Spleen (tissue), 11 donors: ENCODE measurements at regions not wholly inside any gene's neighbourhood (a gene's known extent, or its start where the extent isn't known, plus 50 kb on each side); places are given as distances from the start of the nearest gene placed in this dataset.
"Not testable (repeated sequence)": the region's sequence is repeated elsewhere in the genome, so short reads cannot be mapped to it uniquely, and the experiment has no call there.

Experiments
- DNase-seq: peaks from one replicate; pipeline ENCODE4 v3.0.0-alpha.2; 2020
- H3K27ac ChIP-seq, 8 donors: fragments of 200-600 bp; sonication (generic) in 7 of 8; 1 replicate in 4 of 8; 2 replicates in 4 of 8; pipeline versions ENCODE4 v1.5.0 to v1.8.0; 2016 to 2021; ENCODE audit warnings: inconsistent platforms in 4 of 8, mild to moderate bottlenecking in 4 of 8, moderate library complexity in 1 of 8
- H3K27me3 ChIP-seq, 7 donors: fragments of 200-600 bp; sonication (generic) in 6 of 7; replicated peaks in 1 of 7; 1 replicate in 4 of 7; 2 replicates in 3 of 7; pipeline versions ENCODE4 v1.5.0 to v1.8.0; 2016 to 2021; ENCODE audit warnings: inconsistent platforms in 3 of 7, mild to moderate bottlenecking in 1 of 7
- H3K36me3 ChIP-seq, 6 donors: fragments of 200-600 bp; sonication (generic) in 5 of 6; 1 replicate in 4 of 6; 2 replicates in 2 of 6; pipeline versions ENCODE4 v1.5.0 to v1.8.0; 2016 to 2021; ENCODE audit warnings: inconsistent platforms in 2 of 6
- H3K4me1 ChIP-seq, 6 donors: fragments of 200-600 bp; sonication (generic) in 5 of 6; 1 replicate in 3 of 6; 2 replicates in 3 of 6; pipeline versions ENCODE4 v1.5.0 to v1.8.0; 2016 to 2021; ENCODE audit warnings: inconsistent platforms in 3 of 6
- H3K4me3 ChIP-seq, 8 donors: fragments of 200-600 bp; sonication (generic) in 7 of 8; 1 replicate in 4 of 8; 2 replicates in 4 of 8; pipeline versions ENCODE4 v1.5.0 to v1.8.0; 2016 to 2021; ENCODE audit warnings: inconsistent platforms in 4 of 8, mild to moderate bottlenecking in 4 of 8, moderate library complexity in 2 of 8
- H3K9me3 ChIP-seq, 8 donors: fragments of 200-600 bp; sonication (generic) in 7 of 8; 1 replicate in 4 of 8; 2 replicates in 4 of 8; pipeline versions ENCODE4 v1.5.0 to v1.8.0; 2016 to 2021; ENCODE audit warnings: inconsistent platforms in 4 of 8
- POLR2A ChIP-seq, 3 donors: fragments of 450-650 bp; IDR thresholded peaks; one replicate each; pipeline ENCODE4 v1.5.1; 2017; ENCODE audit warnings: antibody characterized with exemption in 3 of 3, mild to moderate bottlenecking in 1 of 3
- POLR2AphosphoS5 ChIP-seq, 3 donors: sonication (generic); formaldehyde crosslinking; IDR thresholded peaks; one replicate each; pipeline ENCODE4 v1.5.1; 2017; ENCODE audit warnings: antibody characterized with exemption in 3 of 3
- WGBS, 5 donors: extraction: QIAGEN DNeasy Blood & Tissue Kit in 3 of 5; methylation state at CpG; one replicate each; pipeline versions ENCODE4 v1.1.5 to v1.1.7; 2013 to 2018; 5-methylcytosine and 5-hydroxymethylcytosine counted together
- intact Hi-C: fragments of 100-400 bp; cut with DNase I; formaldehyde crosslinking; loops from one replicate; pipeline ENCODE4 v1.15.0; 2023; ENCODE audit warnings: low total_unique reads
- TF ChIP-seq, protein P1 (sequence below), 11 experiments: fragments of 200-600 bp in 7 of 11; fragments of 450-650 bp in 4 of 11; sonication (generic) in 4 of 11; IDR thresholded peaks in 8 of 11; conservative IDR thresholded peaks in 3 of 11; 1 replicate in 7 of 11; 2 replicates in 4 of 11; pipeline versions ENCODE4 v1.4.0 to v1.8.0; 2016 to 2021; ENCODE audit warnings: antibody characterized with exemption in 11 of 11, inconsistent platforms in 4 of 11, mild to moderate bottlenecking in 1 of 11
- donor health status: healthy with polysubstance abuse.
- donor health status: DM: no; HTN: no; CAD: no; lungs with moderate emphysema.
- donor health status: DM: no; HTN: no; CAD: no.
- donor health status: Bipolar disorder and iron deficiency.
- donor health status: healthy.
- donor health status: DM: no; HTN: no; CAD: no.
- donor health status: DM: yes; HTN: yes; CAD: no.

DNA sequence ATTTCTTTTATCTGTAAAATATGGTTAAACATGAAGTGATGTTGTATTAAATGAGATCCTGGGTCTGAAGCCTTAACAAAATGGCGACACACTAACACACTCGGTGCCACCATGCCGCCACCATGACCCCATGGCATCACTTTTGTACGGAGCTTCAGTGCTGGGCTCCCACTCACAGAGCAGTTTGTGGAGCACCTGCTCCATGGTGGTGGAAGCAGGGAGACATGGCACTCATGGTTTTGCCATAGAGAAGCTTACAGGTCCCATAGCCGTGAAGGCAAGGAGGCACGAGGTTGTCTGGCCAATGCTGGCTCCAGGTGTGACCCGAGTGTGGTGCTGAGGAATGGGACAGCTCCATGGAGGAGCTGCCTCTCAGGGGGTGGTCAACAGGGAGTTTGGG lies 63.5 kb upstream of the EN2 start:
- Histone ChIP-seq H3K27ac (no peak overlapping the region), H3K36me3 (no peaks in the 10 kb centered on the region), H3K4me1 (no peaks in the 10 kb centered on the region), H3K9me3 (no peaks in the 10 kb centered on the region), H3K4me3 (no peak overlapping the region), H3K27me3 (peaks cover 0 to 84% (median 5%) of the 10 kb centered on the region in 7 donors)
- DNase-seq = peak; percentile 58
- intact Hi-C loops = no loop called here
- 86 to 93% (median 91%) methylated on average over 7 of the region's 7 CpGs for WGBS, 5 donors
- TF ChIP-seq POLR2A (IDR thresholded peaks at IDR 0.05) (no peak), POLR2AphosphoS5 (IDR thresholded peaks at IDR 0.05) (no peak)
- TF ChIP-seq, protein P1, sequence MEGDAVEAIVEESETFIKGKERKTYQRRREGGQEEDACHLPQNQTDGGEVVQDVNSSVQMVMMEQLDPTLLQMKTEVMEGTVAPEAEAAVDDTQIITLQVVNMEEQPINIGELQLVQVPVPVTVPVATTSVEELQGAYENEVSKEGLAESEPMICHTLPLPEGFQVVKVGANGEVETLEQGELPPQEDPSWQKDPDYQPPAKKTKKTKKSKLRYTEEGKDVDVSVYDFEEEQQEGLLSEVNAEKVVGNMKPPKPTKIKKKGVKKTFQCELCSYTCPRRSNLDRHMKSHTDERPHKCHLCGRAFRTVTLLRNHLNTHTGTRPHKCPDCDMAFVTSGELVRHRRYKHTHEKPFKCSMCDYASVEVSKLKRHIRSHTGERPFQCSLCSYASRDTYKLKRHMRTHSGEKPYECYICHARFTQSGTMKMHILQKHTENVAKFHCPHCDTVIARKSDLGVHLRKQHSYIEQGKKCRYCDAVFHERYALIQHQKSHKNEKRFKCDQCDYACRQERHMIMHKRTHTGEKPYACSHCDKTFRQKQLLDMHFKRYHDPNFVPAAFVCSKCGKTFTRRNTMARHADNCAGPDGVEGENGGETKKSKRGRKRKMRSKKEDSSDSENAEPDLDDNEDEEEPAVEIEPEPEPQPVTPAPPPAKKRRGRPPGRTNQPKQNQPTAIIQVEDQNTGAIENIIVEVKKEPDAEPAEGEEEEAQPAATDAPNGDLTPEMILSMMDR (IDR thresholded peaks at IDR 0.05 in 8 of 11, conservative IDR thresholded peaks at IDR 0.05 in 3 of 11) = no peak

DNA sequence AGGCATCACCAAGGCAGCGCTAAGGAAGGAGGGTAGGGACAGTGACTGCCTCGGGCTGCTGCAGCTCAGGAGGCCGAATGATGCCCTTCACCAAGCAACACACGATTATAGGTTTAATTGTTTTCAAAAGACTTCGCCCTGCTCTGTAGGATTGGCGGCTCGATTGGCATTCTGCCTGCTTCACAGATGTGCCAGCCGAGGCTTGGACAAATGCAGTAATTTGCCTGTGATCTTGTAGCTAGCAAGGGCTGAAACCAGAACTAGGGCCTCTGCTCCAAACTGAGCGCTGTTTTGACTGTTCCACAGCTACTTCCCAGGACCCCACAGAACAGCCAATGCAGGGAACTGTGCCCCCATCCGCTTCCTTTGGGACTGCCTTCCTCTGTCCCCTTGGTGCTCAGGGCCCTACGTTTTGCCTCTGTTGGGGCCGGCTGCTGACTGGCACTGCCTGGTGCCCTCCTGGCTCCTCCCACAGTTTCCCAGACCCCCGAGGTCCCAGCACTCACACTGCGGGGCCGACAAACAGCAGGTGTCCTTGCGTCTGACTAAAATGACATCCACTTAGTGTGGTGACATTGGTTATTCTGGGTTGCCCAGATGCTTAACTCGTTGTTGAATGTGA lies 62.6 kb upstream of the EN2 start:
- H3K4me1 ChIP-seq = no peaks in the 10 kb centered on the region
- intact Hi-C loops = no loop called here
- no peaks in the 10 kb centered on the region for H3K36me3 ChIP-seq
- H3K9me3 ChIP-seq = no peaks in the 10 kb centered on the region
- 59 to 77% (median 68%) methylated on average over 14 to 17 of the region's 17 CpGs for WGBS, 5 donors
- DNase-seq = peak; percentile 47
- TF ChIP-seq POLR2A (IDR thresholded peaks at IDR 0.05) (no peak), POLR2AphosphoS5 (IDR thresholded peaks at IDR 0.05) (no peak)
- TF ChIP-seq, protein P1 (IDR thresholded peaks at IDR 0.05 in 8 of 11, conservative IDR thresholded peaks at IDR 0.05 in 3 of 11) = no peak
- no peak overlapping the region for H3K27ac ChIP-seq
- no peak overlapping the region for H3K4me3 ChIP-seq
- peaks cover 0 to 84% (median 4%) of the 10 kb centered on the region in 7 donors for H3K27me3 ChIP-seq

DNA sequence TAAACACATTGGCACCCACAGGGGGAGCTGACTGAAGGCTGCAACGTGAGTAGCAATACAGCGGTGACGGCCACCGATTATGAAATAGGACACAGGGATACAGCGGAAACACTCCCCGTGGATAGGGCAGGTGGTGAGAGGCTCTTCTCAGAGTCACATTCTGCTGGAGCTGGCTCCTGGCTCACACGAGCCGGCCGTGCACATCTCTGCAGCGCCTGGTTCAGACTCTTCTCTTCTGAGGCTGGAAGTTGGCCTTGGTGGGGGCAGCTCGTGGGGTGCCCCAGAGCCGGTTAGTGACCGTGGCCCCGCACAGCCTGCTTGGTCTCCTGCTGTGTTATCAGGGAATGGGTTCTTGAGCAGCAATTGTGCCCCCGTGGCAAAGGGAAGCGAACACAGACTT lies 61.3 kb upstream of the EN2 start:
- no peak overlapping the region for H3K4me3 ChIP-seq
- intact Hi-C loops = no loop called here
- no peaks in the 10 kb centered on the region for H3K4me1 ChIP-seq
- peaks cover 0 to under 1% (median 0%) of the 10 kb centered on the region in 8 donors for H3K9me3 ChIP-seq
- peaks cover 0 to 84% (median 4%) of the 10 kb centered on the region in 7 donors for H3K27me3 ChIP-seq
- peak; percentile 52 for DNase-seq
- no peak overlapping the region for H3K27ac ChIP-seq
- TF ChIP-seq POLR2AphosphoS5 (IDR thresholded peaks at IDR 0.05) (no peak), POLR2A (IDR thresholded peaks at IDR 0.05) (no peak)
- TF ChIP-seq, protein P1 (IDR thresholded peaks at IDR 0.05 in 8 of 11, conservative IDR thresholded peaks at IDR 0.05 in 3 of 11) = no peak
- no peaks in the 10 kb centered on the region for H3K36me3 ChIP-seq
- whole genome bisulfite sequencing, 5 donors = 77 to 92% (median 88%) methylated on average over 13 to 16 of the region's 16 CpGs

DNA sequence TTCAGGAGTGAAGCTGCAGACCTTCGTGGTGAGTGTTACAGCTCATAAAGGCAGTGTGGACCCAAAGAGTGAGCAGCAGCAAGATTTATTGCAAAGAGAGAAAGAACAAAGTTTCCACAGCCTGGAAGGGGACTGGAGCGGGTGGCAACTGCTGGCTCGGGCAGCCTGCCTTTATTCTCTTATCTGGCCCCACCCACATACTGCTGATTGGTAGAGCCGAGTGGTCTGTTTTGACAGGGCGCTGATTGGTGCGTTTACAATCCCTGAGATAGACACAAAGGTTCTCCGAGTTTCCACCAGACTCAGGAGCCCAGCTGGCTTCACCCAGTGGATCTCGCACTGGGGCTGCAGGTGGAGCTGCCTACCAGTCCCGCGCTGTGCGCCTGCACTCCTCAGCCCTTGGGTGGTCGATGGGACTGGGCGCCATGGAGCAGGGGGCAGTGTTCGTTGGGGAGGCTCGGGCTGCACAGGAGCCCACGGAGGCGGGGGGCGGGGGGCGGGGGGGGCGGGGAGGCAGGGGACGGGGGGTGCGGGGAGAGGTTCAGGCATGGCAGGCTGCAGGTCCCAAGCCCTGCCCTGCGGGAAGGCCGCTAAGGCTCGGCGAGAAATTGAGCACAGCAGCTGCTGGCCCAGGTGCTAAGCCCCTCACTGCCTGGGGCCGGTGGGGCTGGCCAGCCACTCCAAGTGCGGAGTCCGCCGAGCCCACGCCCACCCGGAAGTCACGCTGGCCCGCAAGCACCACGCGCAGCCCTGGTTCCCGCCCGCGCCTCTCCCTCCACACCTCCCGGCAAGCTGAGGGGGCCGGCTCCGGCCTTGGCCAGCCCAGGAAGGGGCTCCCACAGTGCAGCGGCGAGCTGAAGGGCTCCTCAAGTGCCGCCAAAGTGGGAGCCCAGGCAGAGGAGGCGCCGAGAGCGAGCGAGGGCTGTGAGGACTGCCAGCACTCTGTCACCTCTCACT lies 59.9 kb upstream of the EN2 start:
- 88 to 94% (median 90%) methylated on average over 29 to 49 of the region's 49 CpGs for WGBS, 5 donors

More for the DNA sequence above, 59.9 kb upstream of the EN2 start:
- H3K9me3 ChIP-seq = peaks cover 0 to 12% (median 0%) of the 10 kb centered on the region in 8 donors
- H3K27me3 ChIP-seq = peaks cover 0 to 86% (median 9%) of the 10 kb centered on the region in 7 donors
- intact Hi-C loops, H3K4me1 ChIP-seq, H3K36me3 ChIP-seq, H3K27ac ChIP-seq, H3K4me3 ChIP-seq: not testable (repeated sequence)
- DNase-seq = peak; percentile 51
